CD1c-positive myeloid dendritic cell (primary cell): ENCODE measurements at regions not wholly inside any gene's neighbourhood (a gene's known extent, or its start where the extent isn't known, plus 50 kb on each side); places are given as distances from the start of the nearest gene placed in this dataset.
"Not testable (repeated sequence)": the region's sequence is repeated elsewhere in the genome, so short reads cannot be mapped to it uniquely, and the experiment has no call there.

Experiments
- DNase-seq: peaks from one replicate; pipeline ENCODE4 v3.0.0-alpha.2; 2016; ENCODE audit errors: extremely low spot score

- DNase-seq: no peak
Measured at GRCh38 chr10:25865267-25865666, 68.8 kb upstream of the MYO3A start.

GRCh38 chr10:25867321-25867720 lies 66.7 kb upstream of the MYO3A start:
- no peak for DNase-seq

GRCh38 chr10:25869067-25869591 lies 64.9 kb upstream of the MYO3A start:
- DNase-seq: no peak

GRCh38 chr10:25869609-25870008 lies 64.4 kb upstream of the MYO3A start:
- DNase-seq: no peak

- DNase-seq: not testable (repeated sequence)
Measured at GRCh38 chr10:25874402-25874801, 59.6 kb upstream of the MYO3A start.

GRCh38 chr10:25875556-25876165 lies 58.4 kb upstream of the MYO3A start:
- DNase-seq: peak; percentile 69

- no peak for DNase-seq
Measured at GRCh38 chr10:25877296-25877695, 56.7 kb upstream of the MYO3A start.
